ENCODE measurements at regions not wholly inside any gene's neighbourhood (a gene's known extent, or its start where the extent isn't known, plus 50 kb on each side); places are given as distances from the start of the nearest gene placed in this dataset.

DNA sequence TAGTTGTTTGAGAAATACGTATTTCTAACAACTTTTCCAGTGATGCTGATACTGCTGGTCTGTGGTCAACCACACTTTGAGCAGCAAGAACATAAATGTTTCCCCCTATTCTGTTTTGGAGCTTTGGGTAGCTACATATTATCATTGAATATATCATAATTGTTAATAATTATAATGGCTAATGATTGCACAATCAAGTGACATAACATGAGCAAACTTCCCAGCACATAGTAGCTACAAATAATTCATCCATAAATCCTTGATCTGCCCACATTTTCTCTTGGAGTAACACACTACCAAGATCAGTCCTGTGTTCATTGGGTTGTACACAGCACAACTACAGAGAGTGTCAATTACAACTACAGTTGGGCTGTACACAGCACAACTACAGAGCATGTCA lies 436.3 kb upstream of the MAGEB18 start:
- FAIRE-seq (no peak), DNase-seq (ENCODE audit: low read depth, low spot score) (no peak), ATAC-seq (no peak)
- no peak overlapping the region for H3K27ac ChIP-seq (ENCODE audit: control insufficient read depth, insufficient read depth)
- H3K36me3 ChIP-seq (ENCODE audit: control insufficient read depth in 2 of 2, insufficient read depth in 2 of 2, low read length in 1 of 2), result no peaks in the 10 kb centered on the region
- TF ChIP-seq, protein P1, sequence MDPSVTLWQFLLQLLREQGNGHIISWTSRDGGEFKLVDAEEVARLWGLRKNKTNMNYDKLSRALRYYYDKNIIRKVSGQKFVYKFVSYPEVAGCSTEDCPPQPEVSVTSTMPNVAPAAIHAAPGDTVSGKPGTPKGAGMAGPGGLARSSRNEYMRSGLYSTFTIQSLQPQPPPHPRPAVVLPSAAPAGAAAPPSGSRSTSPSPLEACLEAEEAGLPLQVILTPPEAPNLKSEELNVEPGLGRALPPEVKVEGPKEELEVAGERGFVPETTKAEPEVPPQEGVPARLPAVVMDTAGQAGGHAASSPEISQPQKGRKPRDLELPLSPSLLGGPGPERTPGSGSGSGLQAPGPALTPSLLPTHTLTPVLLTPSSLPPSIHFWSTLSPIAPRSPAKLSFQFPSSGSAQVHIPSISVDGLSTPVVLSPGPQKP (IDR thresholded peaks at IDR 0.05; ENCODE audit: low read depth, low read length), result no peak
- no peak for TF ChIP-seq NFYA (IDR thresholded peaks at IDR 0.05; ENCODE audit: borderline replicate concordance, low read depth, low read length)
- no peak for TF ChIP-seq RUNX3 (IDR thresholded peaks at IDR 0.05; ENCODE audit: low read length)
- no peak for TF ChIP-seq HDAC2 (IDR thresholded peaks at IDR 0.05)
- no peak for TF ChIP-seq SREBF1 (IDR thresholded peaks at IDR 0.05; ENCODE audit: low read length)
- TF ChIP-seq CHD2 (IDR thresholded peaks at IDR 0.05; ENCODE audit: borderline replicate concordance, low read depth, low read length), result no peak
- no peak for TF ChIP-seq FOXM1 (IDR thresholded peaks at IDR 0.05; ENCODE audit: low read depth, low read length)
- TF ChIP-seq RBBP5 (conservative IDR thresholded peaks at IDR 0.05), result no peak
- POLR2A ChIA-PET, result no interaction called here
- no peaks in the 10 kb centered on the region for H3K79me2 ChIP-seq (ENCODE audit: control insufficient read depth, insufficient read depth, low read length)
- intact Hi-C loops (cut with micrococcal nuclease; ENCODE audit: unreplicated experiment) (no loop called here), in situ Hi-C loops (cut with MboI) (no loop called here)
- SMC1A ChIA-PET (ENCODE audit: uncharacterized antibody, unreplicated experiment), result no interaction called here
- no TSS peak for BruUV-seq (replicated peaks)
- H3K27me3 ChIP-seq (replicated peaks in 1 of 2; ENCODE audit: control insufficient read depth in 2 of 2, insufficient read depth in 2 of 2, low read length in 1 of 2), result no peaks in the 10 kb centered on the region
- H3K9ac ChIP-seq (ENCODE audit: control insufficient read depth, insufficient read depth, low read length), result no peak overlapping the region
- no peak overlapping the region for H2AFZ ChIP-seq (ENCODE audit: control insufficient read depth, low read depth, low read length)
- 0% methylated on average over 1 of the region's 1 CpG for WGBS (ENCODE audit: insufficient coverage, insufficient replicate concordance, low lambda C conversion rate, missing lambda C conversion rate)
- no peaks in the 10 kb centered on the region; the same call in 2 of the 3 replicates for H3K9me3 ChIP-seq (replicated peaks; ENCODE audit: control insufficient read depth, insufficient read depth, low read length)
- CTCF ChIA-PET, result interaction anchor here (0.6 kb wide), 1 partner anchor 132 kb away, joined by 3 read pairs; no protein-coding TSS in a partner anchor
- no peak overlapping the region for H3K4me3 ChIP-seq
- H3K4me1 ChIP-seq (ENCODE audit: control insufficient read depth, insufficient read depth, low read length), result no peaks in the 10 kb centered on the region
- H4K20me1 ChIP-seq (ENCODE audit: control insufficient read depth, insufficient read depth), result no peaks in the 10 kb centered on the region
- RAD21 ChIA-PET (ENCODE audit: unreplicated experiment), result no interaction called here
- H3K4me2 ChIP-seq (ENCODE audit: control insufficient read depth, insufficient read depth), result no peak overlapping the region

DNA sequence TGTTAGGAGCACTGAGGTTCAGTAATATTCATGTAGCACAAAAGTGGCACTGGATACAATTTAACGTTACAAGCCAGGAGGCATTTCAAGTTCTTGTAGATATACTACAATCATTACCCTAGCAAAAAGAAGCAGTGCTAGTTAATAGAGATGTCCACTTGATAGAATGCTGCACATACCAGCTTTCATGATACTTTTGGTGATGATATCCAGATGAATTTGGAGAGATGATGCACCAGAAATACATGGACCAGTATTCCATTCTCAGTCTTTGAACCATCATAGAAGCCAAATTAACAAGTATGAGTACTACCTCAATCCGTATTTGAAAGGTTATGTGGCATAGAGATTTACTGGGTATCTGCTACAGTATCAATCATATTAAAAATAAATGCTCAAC lies 421.0 kb upstream of the MAGEB18 start:
- H3K4me2 ChIP-seq (ENCODE audit: control insufficient read depth, insufficient read depth), result no peak overlapping the region
- DNase-seq (ENCODE audit: low read depth, low spot score) (no peak), FAIRE-seq (no peak), ATAC-seq (no peak)
- H3K79me2 ChIP-seq (ENCODE audit: control insufficient read depth, insufficient read depth, low read length), result no peaks in the 10 kb centered on the region
- ChIA-PET POLR2A (no interaction called here), SMC1A (ENCODE audit: uncharacterized antibody, unreplicated experiment) (no interaction called here), CTCF (no interaction called here), RAD21 (ENCODE audit: unreplicated experiment) (no interaction called here)
- intact Hi-C loops (cut with micrococcal nuclease; ENCODE audit: unreplicated experiment) (no loop called here), in situ Hi-C loops (cut with MboI) (no loop called here)
- H3K9ac ChIP-seq (ENCODE audit: control insufficient read depth, insufficient read depth, low read length), result no peak overlapping the region
- H3K9me3 ChIP-seq (replicated peaks; ENCODE audit: control insufficient read depth, insufficient read depth, low read length), result no peaks in the 10 kb centered on the region
- no peak overlapping the region for H3K27ac ChIP-seq (ENCODE audit: control insufficient read depth, insufficient read depth)
- no peaks in the 10 kb centered on the region for H3K27me3 ChIP-seq (replicated peaks in 1 of 2; ENCODE audit: control insufficient read depth in 2 of 2, insufficient read depth in 2 of 2, low read length in 1 of 2)
- H3K4me1 ChIP-seq (ENCODE audit: control insufficient read depth, insufficient read depth, low read length), result no peaks in the 10 kb centered on the region
- 29% methylated on average over 2 of the region's 2 CpGs for WGBS (ENCODE audit: insufficient coverage, insufficient replicate concordance, low lambda C conversion rate, missing lambda C conversion rate)
- H2AFZ ChIP-seq (ENCODE audit: control insufficient read depth, low read depth, low read length), result no peak overlapping the region
- H3K4me3 ChIP-seq, result no peak overlapping the region
- no peaks in the 10 kb centered on the region for H3K36me3 ChIP-seq (ENCODE audit: control insufficient read depth in 2 of 2, insufficient read depth in 2 of 2, low read length in 1 of 2)
- H4K20me1 ChIP-seq (ENCODE audit: control insufficient read depth, insufficient read depth), result no peaks in the 10 kb centered on the region
- no TSS peak for BruUV-seq (replicated peaks)
- TF ChIP-seq MTA2 (IDR thresholded peaks at IDR 0.05; ENCODE audit: low read depth) (no peak), LARP7 (IDR thresholded peaks at IDR 0.05) (no peak), YY1 (IDR thresholded peaks at IDR 0.05; ENCODE audit: low read depth, low read length) (no peak), PAX8 (IDR thresholded peaks at IDR 0.05) (no peak)
- TF ChIP-seq, protein P2, sequence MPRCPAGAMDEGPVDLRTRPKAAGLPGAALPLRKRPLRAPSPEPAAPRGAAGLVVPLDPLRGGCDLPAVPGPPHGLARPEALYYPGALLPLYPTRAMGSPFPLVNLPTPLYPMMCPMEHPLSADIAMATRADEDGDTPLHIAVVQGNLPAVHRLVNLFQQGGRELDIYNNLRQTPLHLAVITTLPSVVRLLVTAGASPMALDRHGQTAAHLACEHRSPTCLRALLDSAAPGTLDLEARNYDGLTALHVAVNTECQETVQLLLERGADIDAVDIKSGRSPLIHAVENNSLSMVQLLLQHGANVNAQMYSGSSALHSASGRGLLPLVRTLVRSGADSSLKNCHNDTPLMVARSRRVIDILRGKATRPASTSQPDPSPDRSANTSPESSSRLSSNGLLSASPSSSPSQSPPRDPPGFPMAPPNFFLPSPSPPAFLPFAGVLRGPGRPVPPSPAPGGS (IDR thresholded peaks at IDR 0.05; ENCODE audit: borderline replicate concordance, insufficient read depth, low read depth, low read length, poor library complexity, severe bottlenecking), result no peak
- TF ChIP-seq, protein P1 (IDR thresholded peaks at IDR 0.05; ENCODE audit: low read depth, low read length), result no peak
